Liver (tissue), 8 donors: ENCODE measurements at regions not wholly inside any gene's neighbourhood (a gene's known extent, or its start where the extent isn't known, plus 50 kb on each side); places are given as distances from the start of the nearest gene placed in this dataset.
A peak's percentile ranks its signal among the peaks of the same experiment; 100 is the strongest.

Source experiments
- DNase-seq: peaks from one replicate; pipeline ENCODE4 v3.0.0-alpha.2; 2017; ENCODE audit warnings: low spot score
- H3K27ac ChIP-seq, 2 donors: one replicate each; pipeline ENCODE4 v1.7.0; 2013; ENCODE audit warnings: inconsistent platforms in 2 of 2, low read length in 2 of 2, control low read depth in 1 of 2, low read depth in 1 of 2, mild to moderate bottlenecking in 1 of 2
- H3K27me3 ChIP-seq, 4 donors: one replicate each; pipeline versions ENCODE4 v1.6.1 to v1.7.0; 2013; ENCODE audit warnings: low read length in 3 of 4, inconsistent platforms in 1 of 4, mild to moderate bottlenecking in 1 of 4, moderate library complexity in 1 of 4; ENCODE audit not compliant: control insufficient read depth in 4 of 4, insufficient read depth in 4 of 4
- H3K36me3 ChIP-seq, 4 donors: one replicate each; pipeline versions ENCODE4 v1.6.1 to v1.7.0; 2013; ENCODE audit warnings: low read length in 3 of 4, mild to moderate bottlenecking in 3 of 4, low read depth in 1 of 4, moderate library complexity in 1 of 4; ENCODE audit not compliant: control insufficient read depth in 4 of 4, insufficient read depth in 3 of 4
- H3K4me1 ChIP-seq, 4 donors: one replicate each; pipeline versions ENCODE4 v1.6.1 to v1.7.0; 2013; ENCODE audit warnings: low read length in 3 of 4, mild to moderate bottlenecking in 3 of 4, moderate library complexity in 1 of 4; ENCODE audit not compliant: control insufficient read depth in 4 of 4, insufficient read depth in 4 of 4
- H3K4me3 ChIP-seq, 3 donors: one replicate each; pipeline versions ENCODE4 v1.6.1 to v1.7.0; 2013; ENCODE audit warnings: low read length in 3 of 3, control low read depth in 1 of 3, low read depth in 1 of 3, mild to moderate bottlenecking in 1 of 3
- H3K9ac ChIP-seq, 2 donors: one replicate each; pipeline ENCODE4 v1.7.0; 2013; ENCODE audit warnings: low read length in 2 of 2, mild to moderate bottlenecking in 2 of 2, moderate library complexity in 2 of 2, control low read depth in 1 of 2, low read depth in 1 of 2
- H3K9me3 ChIP-seq, 4 donors: one replicate each; pipeline versions ENCODE4 v1.6.1 to v1.7.0; 2013; ENCODE audit warnings: low read length in 3 of 4; ENCODE audit not compliant: control insufficient read depth in 4 of 4
- ATF3 ChIP-seq: IDR thresholded peaks from 2 replicates; pipeline ENCODE4 v1.6.1; 2016; ENCODE audit warnings: antibody characterized with exemption
- CTCF ChIP-seq: fragments of 150-350 bp; IDR thresholded peaks from 2 replicates; pipeline ENCODE4 v1.5.1; 2017; ENCODE audit warnings: improper control_type of control experiment, low read depth, low read length; ENCODE audit not compliant: missing input control
- EGR1 ChIP-seq, 2 donors: IDR thresholded peaks; 2 replicates each; pipeline ENCODE4 v1.6.1; 2016 to 2018; ENCODE audit warnings: antibody characterized with exemption in 2 of 2, low read depth in 2 of 2
- FOXA1 ChIP-seq: IDR thresholded peaks from 2 replicates; pipeline ENCODE4 v1.6.1; 2016; ENCODE audit warnings: antibody characterized with exemption
- FOXA2 ChIP-seq: IDR thresholded peaks from 2 replicates; pipeline ENCODE4 v1.6.1; 2016; ENCODE audit warnings: antibody characterized with exemption
- GABPA ChIP-seq, 2 donors: IDR thresholded peaks in 1 of 2; conservative IDR thresholded peaks in 1 of 2; 2 replicates each; pipeline ENCODE4 v1.6.1; 2016; ENCODE audit warnings: antibody characterized with exemption in 2 of 2, mild to moderate bottlenecking in 1 of 2, moderate library complexity in 1 of 2
- HNF4A ChIP-seq, 2 donors: conservative IDR thresholded peaks; 2 replicates each; pipeline ENCODE4 v1.6.1; 2016; ENCODE audit warnings: antibody characterized with exemption in 2 of 2, mild to moderate bottlenecking in 2 of 2
- HNF4G ChIP-seq: IDR thresholded peaks from 2 replicates; pipeline ENCODE4 v1.6.1; 2016; ENCODE audit warnings: antibody characterized with exemption
- JUND ChIP-seq, 2 donors: IDR thresholded peaks; 2 replicates each; pipeline ENCODE4 v1.6.1; 2016; ENCODE audit warnings: antibody characterized with exemption in 2 of 2
- MAX ChIP-seq: IDR thresholded peaks from 2 replicates; pipeline ENCODE4 v1.6.1; 2016; ENCODE audit warnings: antibody characterized with exemption
- NR2F2 ChIP-seq: IDR thresholded peaks from 2 replicates; pipeline ENCODE4 v1.6.1; 2016; ENCODE audit warnings: antibody characterized with exemption
- RAD21 ChIP-seq, 2 donors: IDR thresholded peaks; 2 replicates each; pipeline ENCODE4 v1.6.1; 2016; ENCODE audit warnings: antibody characterized with exemption in 2 of 2, mild to moderate bottlenecking in 2 of 2
- REST ChIP-seq: IDR thresholded peaks from 2 replicates; pipeline ENCODE4 v1.6.1; 2016; ENCODE audit warnings: antibody characterized with exemption, mild to moderate bottlenecking
- RXRA ChIP-seq, 2 donors: IDR thresholded peaks; 2 replicates each; pipeline ENCODE4 v1.6.1; 2017 to 2018; ENCODE audit warnings: antibody characterized with exemption in 2 of 2, mild to moderate bottlenecking in 1 of 2
- SP1 ChIP-seq: IDR thresholded peaks from 2 replicates; pipeline ENCODE4 v1.6.1; 2018; ENCODE audit warnings: antibody characterized with exemption, mild to moderate bottlenecking
- TAF1 ChIP-seq: conservative IDR thresholded peaks from 2 replicates; pipeline ENCODE4 v1.6.1; 2016; ENCODE audit warnings: antibody characterized with exemption, mild to moderate bottlenecking
- YY1 ChIP-seq: IDR thresholded peaks from 2 replicates; pipeline ENCODE4 v1.6.1; 2016; ENCODE audit warnings: antibody characterized with exemption, mild to moderate bottlenecking
- ZBTB33 ChIP-seq: IDR thresholded peaks from 2 replicates; pipeline ENCODE4 v1.6.1; 2016; ENCODE audit warnings: antibody characterized with exemption
- WGBS: extraction: QIAGEN DNeasy Blood & Tissue Kit; methylation state at CpG from one replicate; pipeline ENCODE4 v1.1.7; 2013; 5-methylcytosine and 5-hydroxymethylcytosine counted together
- donor health status: healthy.
- donor health status: healthy.
- donor health status: healthy.
- donor health status: healthy.
- donor health status: healthy.

- Histone ChIP-seq H3K9me3 (no peaks in the 10 kb centered on the region), H3K9ac (no peak overlapping the region), H3K27ac (no peak overlapping the region), H3K4me1 (no peaks in the 10 kb centered on the region), H3K4me3 (peak overlapping the region in 1 of 3 donors; percentile 9), H3K27me3 (no peaks in the 10 kb centered on the region), H3K36me3 (no peaks in the 10 kb centered on the region)
- TF ChIP-seq JUND (IDR thresholded peaks at IDR 0.05) (no peak), RAD21 (IDR thresholded peaks at IDR 0.05) (no peak), HNF4G (no peak), REST (no peak), RXRA (IDR thresholded peaks at IDR 0.05) (no peak), HNF4A (conservative IDR thresholded peaks at IDR 0.05) (no peak), SP1 (no peak), NR2F2 (no peak), TAF1 (no peak), ATF3 (no peak), GABPA (IDR thresholded peaks at IDR 0.05 in 1 of 2, conservative IDR thresholded peaks at IDR 0.05 in 1 of 2) (no peak), FOXA1 (no peak), MAX (no peak), EGR1 (IDR thresholded peaks at IDR 0.05; ENCODE audit: low read depth in 2 of 2) (no peak), YY1 (no peak), FOXA2 (no peak)
- DNase-seq, result no peak
- WGBS, result 96% methylated on average over 1 of the region's 1 CpG
These were observed 580.4 kb upstream of the ZEB2 start for GRCh38 chr2:145100301-145100700.

- TF ChIP-seq ZBTB33 (no peak), TAF1 (no peak), JUND (IDR thresholded peaks at IDR 0.05) (no peak), ATF3 (no peak), HNF4G (no peak), NR2F2 (no peak), REST (no peak), RXRA (IDR thresholded peaks at IDR 0.05) (no peak), MAX (no peak), RAD21 (IDR thresholded peaks at IDR 0.05) (no peak), CTCF (no peak)
- Histone ChIP-seq H3K9ac (no peak overlapping the region), H3K4me3 (no peak overlapping the region), H3K27me3 (no peaks in the 10 kb centered on the region), H3K36me3 (no peaks in the 10 kb centered on the region), H3K4me1 (no peaks in the 10 kb centered on the region), H3K9me3 (no peaks in the 10 kb centered on the region), H3K27ac (no peak overlapping the region)
- no peak for DNase-seq
These were observed 576.7 kb upstream of the ZEB2 start for GRCh38 chr2:145096582-145096981.
